Activated gamma-delta T cell (primary cell): ENCODE measurements at regions not wholly inside any gene's neighbourhood (a gene's known extent, or its start where the extent isn't known, plus 50 kb on each side); places are given as distances from the start of the nearest gene placed in this dataset.
"Not testable (repeated sequence)": the region's sequence is repeated elsewhere in the genome, so short reads cannot be mapped to it uniquely, and the experiment has no call there.

Source experiments
- DNase-seq: peaks from one replicate; lab custom pipeline; 2025; lab: John Stamatoyannopoulos, UW

GRCh38 chrX:83749736-83750135 is 111.2 kb upstream of the CYLC1 start:
- peak; percentile 4 for DNase-seq

GRCh38 chrX:83750451-83750850 is 110.5 kb upstream of the CYLC1 start:
- DNase-seq = not testable (repeated sequence)

GRCh38 chrX:83759872-83760271 is 101.1 kb upstream of the CYLC1 start:
- DNase-seq = no peak

- DNase-seq = no peak
Observed at GRCh38 chrX:83771664-83772063, 89.3 kb upstream of the CYLC1 start.
